Calu3 (cell line): ENCODE measurements at regions not wholly inside any gene's neighbourhood (a gene's known extent, or its start where the extent isn't known, plus 50 kb on each side); places are given as distances from the start of the nearest gene placed in this dataset.

ENCODE experiments used
- BruUV-seq: library from RNA; stranded (reverse); fragments of 400-500 nt; replicated peaks from 2 replicates; lab custom pipeline; 2021; lab: Mats Ljungman, UMichigan
- CTCF ChIA-PET: fragments of 300-600 bp; sonication (Branson Sonifier 250); formaldehyde crosslinking; loops from one replicate; lab custom pipeline; 2022; ENCODE audit warnings: antibody characterized with exemption; lab: Charles Lee
- DNase-seq: peaks from one replicate; pipeline ENCODE4 v3.0.0; 2022
- H3K27ac Mint-ChIP-seq: one replicate; pipeline ENCODE4 v1.8.0; 2022; ENCODE audit warnings: mixed read lengths; ENCODE audit not compliant: unreplicated experiment
- H3K27me3 Mint-ChIP-seq: one replicate; pipeline ENCODE4 v1.8.0; 2022; ENCODE audit warnings: mixed read lengths; ENCODE audit not compliant: unreplicated experiment
- H3K36me3 Mint-ChIP-seq: one replicate; pipeline ENCODE4 v1.8.0; 2022; ENCODE audit warnings: mild to moderate bottlenecking, moderate library complexity, mixed read lengths; ENCODE audit not compliant: insufficient read depth, unreplicated experiment
- H3K4me1 Mint-ChIP-seq: one replicate; pipeline ENCODE4 v1.8.0; 2022; ENCODE audit warnings: mild to moderate bottlenecking, low read depth, mixed read lengths; ENCODE audit not compliant: unreplicated experiment
- H3K4me3 Mint-ChIP-seq: one replicate; pipeline ENCODE4 v1.8.0; 2022; ENCODE audit warnings: mild to moderate bottlenecking, low read depth, moderate library complexity, mixed read lengths; ENCODE audit not compliant: unreplicated experiment
- H3K9me3 Mint-ChIP-seq: one replicate; pipeline ENCODE4 v1.8.0; 2022; ENCODE audit warnings: low read depth, mixed read lengths; ENCODE audit not compliant: unreplicated experiment
- intact Hi-C: fragments of 100-400 bp; cut with micrococcal nuclease; formaldehyde crosslinking; loops from one replicate; pipeline ENCODE4 v1.10.0; 2022; ENCODE audit not compliant: unreplicated experiment
- TF ChIP-seq, protein P1 (sequence below): fragments of 200-600 bp; IDR thresholded peaks from one replicate; pipeline ENCODE4 v1.8.0; 2022; ENCODE audit warnings: antibody characterized with exemption; ENCODE audit not compliant: unreplicated experiment

DNA sequence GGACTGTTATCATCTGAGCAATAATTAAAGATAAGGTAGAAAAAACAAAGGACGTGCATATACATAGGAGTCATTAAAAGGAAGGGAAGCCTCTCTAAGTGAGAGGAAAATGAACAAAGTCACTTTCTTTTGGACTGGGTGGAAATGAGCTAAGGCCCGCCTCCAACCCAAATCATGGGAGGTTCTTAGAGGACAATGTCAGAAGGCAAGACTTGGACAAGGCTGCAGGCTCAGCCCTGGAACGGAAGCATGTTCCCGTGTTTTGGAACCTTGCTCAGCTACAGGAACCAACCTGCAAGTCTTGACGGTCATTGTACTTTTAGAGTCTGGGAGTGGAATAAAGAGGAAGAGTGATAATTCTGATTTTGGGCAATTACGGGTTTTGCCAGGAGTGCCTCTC lies 59.4 kb upstream of the EPB41L3 start:
- BruUV-seq = no TSS peak
- no peak overlapping the region for H3K27ac Mint-ChIP-seq
- TF ChIP-seq, protein P1, sequence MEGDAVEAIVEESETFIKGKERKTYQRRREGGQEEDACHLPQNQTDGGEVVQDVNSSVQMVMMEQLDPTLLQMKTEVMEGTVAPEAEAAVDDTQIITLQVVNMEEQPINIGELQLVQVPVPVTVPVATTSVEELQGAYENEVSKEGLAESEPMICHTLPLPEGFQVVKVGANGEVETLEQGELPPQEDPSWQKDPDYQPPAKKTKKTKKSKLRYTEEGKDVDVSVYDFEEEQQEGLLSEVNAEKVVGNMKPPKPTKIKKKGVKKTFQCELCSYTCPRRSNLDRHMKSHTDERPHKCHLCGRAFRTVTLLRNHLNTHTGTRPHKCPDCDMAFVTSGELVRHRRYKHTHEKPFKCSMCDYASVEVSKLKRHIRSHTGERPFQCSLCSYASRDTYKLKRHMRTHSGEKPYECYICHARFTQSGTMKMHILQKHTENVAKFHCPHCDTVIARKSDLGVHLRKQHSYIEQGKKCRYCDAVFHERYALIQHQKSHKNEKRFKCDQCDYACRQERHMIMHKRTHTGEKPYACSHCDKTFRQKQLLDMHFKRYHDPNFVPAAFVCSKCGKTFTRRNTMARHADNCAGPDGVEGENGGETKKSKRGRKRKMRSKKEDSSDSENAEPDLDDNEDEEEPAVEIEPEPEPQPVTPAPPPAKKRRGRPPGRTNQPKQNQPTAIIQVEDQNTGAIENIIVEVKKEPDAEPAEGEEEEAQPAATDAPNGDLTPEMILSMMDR = no peak
- H3K4me1 Mint-ChIP-seq = no peaks in the 10 kb centered on the region
- CTCF ChIA-PET = no interaction called here
- no peaks in the 10 kb centered on the region for H3K36me3 Mint-ChIP-seq
- DNase-seq = no peak
- no peaks in the 10 kb centered on the region for H3K27me3 Mint-ChIP-seq
- H3K4me3 Mint-ChIP-seq = no peak overlapping the region
- peaks cover 11% of the 10 kb centered on the region for H3K9me3 Mint-ChIP-seq
- intact Hi-C loops = no loop called here

DNA sequence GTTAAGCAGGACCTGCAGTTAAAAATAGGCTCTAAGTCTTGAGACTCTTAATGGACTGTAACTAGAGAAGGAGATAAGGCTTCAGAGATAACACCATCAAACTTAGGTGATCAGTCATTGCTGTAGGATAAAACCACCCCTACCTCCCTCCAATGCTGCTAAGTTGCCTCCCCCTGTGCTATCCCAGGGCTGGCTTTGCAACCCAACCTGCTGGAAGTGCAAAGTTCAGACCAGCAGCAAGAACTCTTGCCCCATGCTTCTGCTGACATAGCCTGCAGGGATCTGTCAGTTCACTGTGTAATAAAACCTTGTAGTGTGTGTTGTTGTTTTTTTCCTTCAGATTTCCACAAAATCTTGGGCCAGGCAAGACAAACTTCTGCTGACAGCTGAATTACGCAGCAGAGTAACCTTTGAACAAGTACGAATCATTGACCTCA lies 57.4 kb upstream of the EPB41L3 start:
- no TSS peak for BruUV-seq
- intact Hi-C loops = no loop called here

DNA sequence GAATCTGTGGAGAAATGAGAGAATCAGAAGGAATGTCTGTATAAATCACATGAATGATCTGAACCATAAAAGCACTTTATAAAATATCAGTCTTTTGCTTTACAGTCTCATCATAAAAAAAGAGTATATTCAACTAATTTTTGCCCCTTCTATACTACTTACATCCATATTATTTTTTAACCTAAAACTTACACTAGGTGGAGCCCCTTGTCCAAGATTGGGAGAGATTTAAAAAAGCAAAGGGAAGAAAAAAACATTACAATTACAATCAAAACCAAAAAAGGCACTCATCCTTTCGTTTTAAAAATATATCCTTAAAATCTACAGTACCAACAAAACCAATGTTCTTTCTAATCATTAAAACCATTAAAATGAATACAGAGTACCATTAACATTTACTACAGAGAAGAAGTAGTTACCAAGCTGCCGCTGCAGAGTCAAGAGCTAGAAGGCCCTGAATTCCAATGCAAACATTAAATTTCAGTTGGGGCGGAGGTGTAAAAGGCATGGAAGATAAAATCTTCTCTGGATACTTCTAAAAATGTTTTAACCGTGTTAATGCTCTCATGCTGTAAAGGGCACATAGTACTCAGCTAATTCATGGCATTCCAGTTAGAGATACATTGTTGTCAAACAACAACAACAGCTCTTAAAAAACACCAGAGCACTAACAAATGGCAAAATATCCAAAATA lies 56.7 kb upstream of the EPB41L3 start:
- CTCF ChIA-PET = no interaction called here
- no peaks in the 10 kb centered on the region for H3K4me1 Mint-ChIP-seq
- H3K4me3 Mint-ChIP-seq = no peak overlapping the region
- intact Hi-C loops = no loop called here
- TF ChIP-seq, protein P1 = no peak
- no peak overlapping the region for H3K27ac Mint-ChIP-seq
- BruUV-seq = no TSS peak
- H3K9me3 Mint-ChIP-seq = peaks cover 5% of the 10 kb centered on the region
- no peaks in the 10 kb centered on the region for H3K27me3 Mint-ChIP-seq
- no peak for DNase-seq
- no peaks in the 10 kb centered on the region for H3K36me3 Mint-ChIP-seq

More for the DNA sequence above, 57.4 kb upstream of the EPB41L3 start:
- CTCF ChIA-PET = interaction anchor here (0.6 kb wide), 1 partner anchor 229 kb away, joined by 3 read pairs; no protein-coding TSS in a partner anchor
- Mint-ChIP-seq H3K27ac (no peak overlapping the region), H3K4me3 (no peak overlapping the region), H3K36me3 (no peaks in the 10 kb centered on the region), H3K4me1 (no peaks in the 10 kb centered on the region), H3K27me3 (no peaks in the 10 kb centered on the region), H3K9me3 (peaks cover 9% of the 10 kb centered on the region)
- TF ChIP-seq, protein P1 = no peak
- DNase-seq = no peak

DNA sequence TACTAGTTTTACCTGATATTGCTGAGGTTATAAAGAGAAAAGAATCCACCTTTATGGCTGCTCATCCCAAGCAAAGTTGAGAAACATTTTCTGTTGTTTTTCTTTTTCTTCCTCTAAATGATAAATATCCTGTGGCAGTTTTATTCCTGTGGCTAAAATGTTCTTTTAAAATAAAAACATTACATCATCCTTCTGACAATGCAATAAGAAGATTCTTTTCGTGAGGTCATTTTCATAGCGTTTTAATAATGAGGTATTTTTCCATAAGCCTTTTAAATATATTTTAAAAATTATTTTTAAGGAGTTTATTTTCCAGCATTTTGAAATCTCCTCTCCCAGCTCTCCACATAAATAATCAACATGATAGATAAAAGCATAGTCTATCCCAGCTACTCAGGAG lies 52.8 kb upstream of the EPB41L3 start:
- TF ChIP-seq, protein P1 = no peak

More for the DNA sequence above, 52.8 kb upstream of the EPB41L3 start:
- DNase-seq = no peak
- H3K9me3 Mint-ChIP-seq = peaks cover 7% of the 10 kb centered on the region
- H3K36me3 Mint-ChIP-seq = no peaks in the 10 kb centered on the region
- intact Hi-C loops = no loop called here
- CTCF ChIA-PET = no interaction called here
- no peaks in the 10 kb centered on the region for H3K4me1 Mint-ChIP-seq
- no peak overlapping the region for H3K4me3 Mint-ChIP-seq
- no peaks in the 10 kb centered on the region for H3K27me3 Mint-ChIP-seq
- no TSS peak for BruUV-seq
- no peak overlapping the region for H3K27ac Mint-ChIP-seq
